Kidney epithelial cell (primary cell): ENCODE measurements at regions not wholly inside any gene's neighbourhood (a gene's known extent, or its start where the extent isn't known, plus 50 kb on each side); places are given as distances from the start of the nearest gene placed in this dataset.

Experiments used
- DNase-seq: peaks from one replicate; pipeline ENCODE4 v3.0.0-alpha.2; 2010; ENCODE audit warnings: low read depth
- H3K27me3 ChIP-seq: 2 replicates; pipeline ENCODE4 v1.6.0; 2011; ENCODE audit warnings: low read length; ENCODE audit not compliant: control insufficient read depth, insufficient read depth
- H3K36me3 ChIP-seq: 2 replicates; pipeline ENCODE4 v1.5.1; 2011; ENCODE audit warnings: low read length; ENCODE audit not compliant: control insufficient read depth, insufficient read depth
- H3K4me3 ChIP-seq: 2 replicates; pipeline ENCODE4 v1.5.1; 2011; ENCODE audit warnings: low read depth, mild to moderate bottlenecking, control low read depth, low read length
- CTCF ChIP-seq: IDR thresholded peaks from 2 replicates; pipeline ENCODE4 v1.5.1; 2011; ENCODE audit warnings: mild to moderate bottlenecking, moderate library complexity, low read length, control low read depth, inconsistent platforms; ENCODE audit not compliant: insufficient read depth, poor library complexity, severe bottlenecking

GRCh38 chr9:90446200-90446948 is 196.2 kb downstream of the DIRAS2 start:
- no peaks in the 10 kb centered on the region for H3K36me3 ChIP-seq
- H3K27me3 ChIP-seq: no peaks in the 10 kb centered on the region
- TF ChIP-seq CTCF: no peak
- no peak overlapping the region for H3K4me3 ChIP-seq
- DNase-seq: no peak

- no peaks in the 10 kb centered on the region for H3K36me3 ChIP-seq
- H3K4me3 ChIP-seq: no peak overlapping the region
- no peak for DNase-seq
- H3K27me3 ChIP-seq: no peaks in the 10 kb centered on the region
- TF ChIP-seq CTCF: no peak
Observed at GRCh38 chr9:90447773-90448172, 194.9 kb downstream of the DIRAS2 start.

GRCh38 chr9:90449213-90449925 is 193.3 kb downstream of the DIRAS2 start:
- DNase-seq: peak; percentile 83
- no peaks in the 10 kb centered on the region for H3K36me3 ChIP-seq
- H3K4me3 ChIP-seq: no peak overlapping the region
- no peak for TF ChIP-seq CTCF
- no peaks in the 10 kb centered on the region for H3K27me3 ChIP-seq

- TF ChIP-seq CTCF: no peak
- Histone ChIP-seq H3K4me3 (no peak overlapping the region), H3K27me3 (no peaks in the 10 kb centered on the region), H3K36me3 (no peaks in the 10 kb centered on the region)
- DNase-seq: no peak
Observed at GRCh38 chr9:90451804-90452203, 190.8 kb downstream of the DIRAS2 start.

- Histone ChIP-seq H3K4me3 (no peak overlapping the region), H3K27me3 (no peaks in the 10 kb centered on the region), H3K36me3 (no peaks in the 10 kb centered on the region)
- no peak for TF ChIP-seq CTCF
- DNase-seq: no peak
Observed at GRCh38 chr9:90455316-90455715, 187.3 kb downstream of the DIRAS2 start.
